ENCODE measurements at regions not wholly inside any gene's neighbourhood (a gene's known extent, or its start where the extent isn't known, plus 50 kb on each side); places are given as distances from the start of the nearest gene placed in this dataset.
"Not testable (repeated sequence)": the region's sequence is repeated elsewhere in the genome, so short reads cannot be mapped to it uniquely, and the experiment has no call there.

GRCh38 chr6:66173587-66173986 is 466.6 kb upstream of the EYS start:
- Histone ChIP-seq H3K27me3 (no peaks in the 10 kb centered on the region), H3K9me3 (peaks cover 5 to 10% of the 10 kb centered on the region in 2 donors), H3K36me3 (no peaks in the 10 kb centered on the region), H3K27ac (no peak overlapping the region), H3K4me3 (no peak overlapping the region), H3K4me1 (no peaks in the 10 kb centered on the region)
- DNase-seq (ENCODE audit: low spot score in 2 of 2) = no peak
- intact Hi-C loops (cut with DNase I) = no loop called here
- TF ChIP-seq CTCF (IDR thresholded peaks at IDR 0.05) = no peak

- H3K4me3 ChIP-seq; intact Hi-C loops (cut with DNase I); DNase-seq (ENCODE audit: low spot score in 2 of 2): not testable (repeated sequence)
Measured at GRCh38 chr6:66166713-66167112, 459.7 kb upstream of the EYS start.

GRCh38 chr6:66161546-66162108 is 454.6 kb upstream of the EYS start:
- Histone ChIP-seq H3K4me3 (no peak overlapping the region), H3K9me3 (peaks cover 5 to 8% of the 10 kb centered on the region in 2 donors), H3K36me3 (no peaks in the 10 kb centered on the region), H3K27me3 (no peaks in the 10 kb centered on the region), H3K4me1 (no peaks in the 10 kb centered on the region), H3K27ac (no peak overlapping the region)
- intact Hi-C loops (cut with DNase I) = no loop called here
- TF ChIP-seq CTCF (IDR thresholded peaks at IDR 0.05) = no peak
- DNase-seq (ENCODE audit: low spot score in 2 of 2) = no peak

More at GRCh38 chr6:66166713-66167112, 459.7 kb upstream of the EYS start:
- H3K4me1 ChIP-seq, H3K9me3 ChIP-seq, H3K36me3 ChIP-seq, H3K27me3 ChIP-seq, H3K27ac ChIP-seq: not testable (repeated sequence)

- Histone ChIP-seq H3K9me3 (peaks cover 5 to 8% of the 10 kb centered on the region in 2 donors), H3K4me1 (no peaks in the 10 kb centered on the region), H3K36me3 (no peaks in the 10 kb centered on the region), H3K27me3 (no peaks in the 10 kb centered on the region), H3K27ac (no peak overlapping the region), H3K4me3 (no peak overlapping the region)
- no peak for DNase-seq (ENCODE audit: low spot score in 2 of 2)
- intact Hi-C loops (cut with DNase I) = no loop called here
- TF ChIP-seq CTCF (IDR thresholded peaks at IDR 0.05) = no peak
Measured at GRCh38 chr6:66159937-66160336, 452.9 kb upstream of the EYS start.

- H3K9me3 ChIP-seq = no peaks in the 10 kb centered on the region
- H3K27me3 ChIP-seq = no peaks in the 10 kb centered on the region
Measured at GRCh38 chr6:66153247-66153646, 446.2 kb upstream of the EYS start.

GRCh38 chr6:66149132-66149531 is 442.1 kb upstream of the EYS start:
- no peak for TF ChIP-seq CTCF (IDR thresholded peaks at IDR 0.05)
- Histone ChIP-seq H3K27ac (no peak overlapping the region), H3K9me3 (no peaks in the 10 kb centered on the region), H3K27me3 (no peaks in the 10 kb centered on the region), H3K4me3 (no peak overlapping the region), H3K4me1 (no peaks in the 10 kb centered on the region), H3K36me3 (no peaks in the 10 kb centered on the region)
- no peak for DNase-seq (ENCODE audit: low spot score in 2 of 2)
- intact Hi-C loops (cut with DNase I) = no loop called here

More at GRCh38 chr6:66153247-66153646, 446.2 kb upstream of the EYS start:
- intact Hi-C loops (cut with DNase I) = no loop called here
- Histone ChIP-seq H3K27ac (no peak overlapping the region), H3K4me1 (no peaks in the 10 kb centered on the region), H3K4me3 (no peak overlapping the region), H3K36me3 (no peaks in the 10 kb centered on the region)
- no peak for TF ChIP-seq CTCF (IDR thresholded peaks at IDR 0.05)
- no peak for DNase-seq (ENCODE audit: low spot score in 2 of 2)

Measured in ascending aorta (tissue), 2 donors.